ENCODE measurements at regions not wholly inside any gene's neighbourhood (a gene's known extent, or its start where the extent isn't known, plus 50 kb on each side); places are given as distances from the start of the nearest gene placed in this dataset.

- TF ChIP-seq, protein P1, sequence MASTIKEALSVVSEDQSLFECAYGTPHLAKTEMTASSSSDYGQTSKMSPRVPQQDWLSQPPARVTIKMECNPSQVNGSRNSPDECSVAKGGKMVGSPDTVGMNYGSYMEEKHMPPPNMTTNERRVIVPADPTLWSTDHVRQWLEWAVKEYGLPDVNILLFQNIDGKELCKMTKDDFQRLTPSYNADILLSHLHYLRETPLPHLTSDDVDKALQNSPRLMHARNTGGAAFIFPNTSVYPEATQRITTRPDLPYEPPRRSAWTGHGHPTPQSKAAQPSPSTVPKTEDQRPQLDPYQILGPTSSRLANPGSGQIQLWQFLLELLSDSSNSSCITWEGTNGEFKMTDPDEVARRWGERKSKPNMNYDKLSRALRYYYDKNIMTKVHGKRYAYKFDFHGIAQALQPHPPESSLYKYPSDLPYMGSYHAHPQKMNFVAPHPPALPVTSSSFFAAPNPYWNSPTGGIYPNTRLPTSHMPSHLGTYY (CRISPR knock-in tag; IDR thresholded peaks at IDR 0.05), result no peak
- TF ChIP-seq ZNF121 (CRISPR knock-in tag; IDR thresholded peaks at IDR 0.05), result no peak
- 0 out of 2 replicates have a peak, but pooled peaks have one; percentile 79 for TF ChIP-seq GTF2I (CRISPR knock-in tag; conservative IDR thresholded peaks at IDR 0.05)
- Mint-ChIP-seq H3K9me3 (peaks cover 4% of the 10 kb centered on the region), H3K4me3 (no peak overlapping the region), H3K36me3 (no peaks in the 10 kb centered on the region), H3K27me3 (ENCODE audit: low read depth) (no peaks in the 10 kb centered on the region), H3K4me1 (peaks cover 6% of the 10 kb centered on the region), H3K27ac (no peak overlapping the region)
- ATAC-seq, result no peak
- no peak for DNase-seq (ENCODE audit: low spot score)
- POLR2A ChIA-PET, result no interaction called here
- CTCF ChIA-PET, result interaction anchor here (1.0 to 2.0 kb wide), 2 partner anchors 25 to 170 kb away, joined by 3 to 6 read pairs; no protein-coding TSS in a partner anchor
These were observed 138.7 kb upstream of the ZNF516 start for GRCh38 chr18:76633588-76634269.

DNA sequence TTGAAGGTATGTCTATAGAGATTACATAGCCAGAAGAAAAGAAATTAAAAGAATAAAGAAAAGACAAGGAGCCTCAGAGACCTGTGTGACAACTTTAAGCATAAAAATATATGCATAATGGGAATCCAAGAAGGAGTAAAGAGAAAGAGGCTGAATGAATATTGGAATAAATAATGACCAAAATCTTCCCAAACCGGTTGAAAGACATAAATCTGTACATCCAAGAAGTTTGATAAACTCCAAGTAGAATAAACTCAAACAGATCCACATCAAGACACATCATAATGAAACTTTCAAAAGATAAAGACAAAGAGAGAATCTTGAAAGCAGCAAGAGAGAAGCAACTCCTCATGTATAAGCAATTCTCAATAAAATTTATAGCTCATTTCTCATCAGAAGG, 132.4 kb upstream of the ZNF516 start:
- Mint-ChIP-seq H3K4me3 (no peak overlapping the region), H3K27me3 (ENCODE audit: low read depth) (peaks cover 11% of the 10 kb centered on the region; the same call in 1 of the 2 replicates), H3K9me3 (peaks cover 9% of the 10 kb centered on the region), H3K27ac (no peak overlapping the region), H3K36me3 (no peaks in the 10 kb centered on the region), H3K4me1 (peaks cover 6% of the 10 kb centered on the region)
- no peak for DNase-seq (ENCODE audit: low spot score)
- no peak for ATAC-seq
- ChIA-PET POLR2A (no interaction called here), CTCF (interaction anchor here (1.8 kb wide), 1 partner anchor 31 kb away, joined by 5 read pairs; no protein-coding TSS in a partner anchor)
- TF ChIP-seq MYBL2 (CRISPR knock-in tag; IDR thresholded peaks at IDR 0.05) (no peak), JAZF1 (CRISPR knock-in tag; IDR thresholded peaks at IDR 0.05) (no peak), CREM (CRISPR knock-in tag; IDR thresholded peaks at IDR 0.05) (no peak), USF2 (CRISPR knock-in tag; IDR thresholded peaks at IDR 0.05) (no peak), SMAD4 (CRISPR knock-in tag; IDR thresholded peaks at IDR 0.05) (no peak), IRF2 (CRISPR knock-in tag; IDR thresholded peaks at IDR 0.05; ENCODE audit: borderline replicate concordance, low read depth) (no peak), SP1 (CRISPR knock-in tag; conservative IDR thresholded peaks at IDR 0.05) (no peak), AFF4 (CRISPR knock-in tag; IDR thresholded peaks at IDR 0.05; ENCODE audit: borderline replicate concordance) (no peak), ZNF532 (CRISPR knock-in tag; IDR thresholded peaks at IDR 0.05; ENCODE audit: borderline replicate concordance) (no peak)
